Esophagus (tissue), 2 donors: ENCODE measurements at regions not wholly inside any gene's neighbourhood (a gene's known extent, or its start where the extent isn't known, plus 50 kb on each side); places are given as distances from the start of the nearest gene placed in this dataset.

ENCODE experiments used
- H3K27ac ChIP-seq, 2 donors: one replicate each; pipeline ENCODE4 v1.5.1; 2013; ENCODE audit warnings: low read depth in 2 of 2, mild to moderate bottlenecking in 2 of 2, inconsistent platforms in 1 of 2, low read length in 1 of 2, moderate library complexity in 1 of 2
- H3K27me3 ChIP-seq, 2 donors: one replicate each; pipeline ENCODE4 v1.6.1; 2013; ENCODE audit warnings: low read length in 2 of 2, control low read depth in 1 of 2, mild to moderate bottlenecking in 1 of 2; ENCODE audit not compliant: insufficient read depth in 2 of 2, control insufficient read depth in 1 of 2
- H3K36me3 ChIP-seq, 2 donors: one replicate each; pipeline ENCODE4 v1.6.1; 2013; ENCODE audit warnings: low read length in 1 of 2; ENCODE audit not compliant: control insufficient read depth in 2 of 2, insufficient read depth in 2 of 2
- H3K4me1 ChIP-seq, 2 donors: one replicate each; pipeline ENCODE4 v1.6.1; 2013; ENCODE audit warnings: low read length in 1 of 2; ENCODE audit not compliant: control insufficient read depth in 2 of 2, insufficient read depth in 2 of 2
- H3K4me3 ChIP-seq, 2 donors: one replicate each; pipeline ENCODE4 v1.5.1; 2013; ENCODE audit warnings: low read length in 2 of 2, mild to moderate bottlenecking in 2 of 2, low read depth in 1 of 2, moderate library complexity in 1 of 2
- H3K9me3 ChIP-seq, 2 donors: one replicate each; pipeline ENCODE4 v1.6.1; 2013; ENCODE audit warnings: mild to moderate bottlenecking in 2 of 2, low read depth in 1 of 2, low read length in 1 of 2, moderate library complexity in 1 of 2; ENCODE audit not compliant: control insufficient read depth in 2 of 2, insufficient read depth in 1 of 2
- WGBS, 2 donors: extraction: QIAGEN DNeasy Blood & Tissue Kit; methylation state at CpG; one replicate each; pipeline ENCODE4 v1.1.7; 2013; 5-methylcytosine and 5-hydroxymethylcytosine counted together
- donor health status: healthy with polysubstance abuse.
- donor health status: Bipolar disorder and iron deficiency.

- WGBS, 2 donors = 89 to 93% methylated on average over 17 of the region's 17 CpGs
- no peak overlapping the region for H3K4me3 ChIP-seq
- no peaks in the 10 kb centered on the region for H3K27me3 ChIP-seq
- no peaks in the 10 kb centered on the region for H3K4me1 ChIP-seq
- no peaks in the 10 kb centered on the region for H3K9me3 ChIP-seq
- no peaks in the 10 kb centered on the region for H3K36me3 ChIP-seq
- H3K27ac ChIP-seq = no peak overlapping the region
Measured at GRCh38 chr5:99817796-99818195, 717.4 kb upstream of the FAM174A start.

- Histone ChIP-seq H3K4me3 (no peak overlapping the region), H3K27ac (no peak overlapping the region), H3K9me3 (no peaks in the 10 kb centered on the region), H3K27me3 (no peaks in the 10 kb centered on the region), H3K4me1 (no peaks in the 10 kb centered on the region), H3K36me3 (no peaks in the 10 kb centered on the region)
- WGBS, 2 donors = 30 to 83% methylated on average over 3 of the region's 3 CpGs
Measured at GRCh38 chr5:99814321-99815063, 720.7 kb upstream of the FAM174A start.

GRCh38 chr5:99808657-99809230 is 726.4 kb upstream of the FAM174A start:
- Histone ChIP-seq H3K4me1 (no peaks in the 10 kb centered on the region), H3K9me3 (no peaks in the 10 kb centered on the region), H3K36me3 (no peaks in the 10 kb centered on the region), H3K4me3 (no peak overlapping the region), H3K27ac (no peak overlapping the region), H3K27me3 (no peaks in the 10 kb centered on the region)
- 54 to 60% methylated on average over 3 of the region's 3 CpGs for WGBS, 2 donors

- Histone ChIP-seq H3K27me3 (no peaks in the 10 kb centered on the region), H3K9me3 (no peaks in the 10 kb centered on the region), H3K4me3 (no peak overlapping the region), H3K36me3 (no peaks in the 10 kb centered on the region), H3K4me1 (no peaks in the 10 kb centered on the region), H3K27ac (no peak overlapping the region)
Measured at GRCh38 chr5:99807346-99807745, 727.8 kb upstream of the FAM174A start.

- no peaks in the 10 kb centered on the region for H3K36me3 ChIP-seq
- WGBS, 2 donors = 48 to 55% methylated on average over 2 of the region's 2 CpGs
- H3K4me3 ChIP-seq = no peak overlapping the region
- H3K4me1 ChIP-seq = no peaks in the 10 kb centered on the region
- H3K27me3 ChIP-seq = no peaks in the 10 kb centered on the region
- no peaks in the 10 kb centered on the region for H3K9me3 ChIP-seq
- H3K27ac ChIP-seq = no peak overlapping the region
Measured at GRCh38 chr5:99795031-99795430, 740.1 kb upstream of the FAM174A start.

GRCh38 chr5:99788482-99788881 is 746.7 kb upstream of the FAM174A start:
- peaks cover 0 to 3% of the 10 kb centered on the region in 2 donors for H3K9me3 ChIP-seq
- H3K27me3 ChIP-seq = no peaks in the 10 kb centered on the region
- no peaks in the 10 kb centered on the region for H3K36me3 ChIP-seq
- no peaks in the 10 kb centered on the region for H3K4me1 ChIP-seq
- 51 to 97% methylated on average over 2 of the region's 2 CpGs for WGBS, 2 donors
- H3K4me3 ChIP-seq = no peak overlapping the region
- H3K27ac ChIP-seq = no peak overlapping the region

DNA sequence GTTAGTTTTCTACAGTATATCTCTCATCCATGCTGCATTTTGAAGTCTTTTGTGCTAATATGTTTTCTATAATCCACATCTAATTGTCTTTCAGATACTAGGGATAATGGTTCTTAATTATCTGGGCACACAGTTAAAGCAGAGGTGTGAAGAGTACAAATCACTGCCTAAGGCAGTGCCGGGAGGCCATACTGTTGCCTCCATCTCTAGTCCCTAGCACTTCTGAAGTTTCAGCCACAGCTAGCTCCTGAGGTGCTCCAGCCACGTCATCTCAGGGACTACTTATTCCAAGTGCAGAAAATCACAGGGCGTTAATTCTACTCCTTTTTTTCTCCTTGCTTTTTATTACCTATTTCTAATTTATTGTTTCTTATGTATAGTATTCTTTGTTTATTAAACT is 760.0 kb upstream of the FAM174A start:
- H3K36me3 ChIP-seq = no peaks in the 10 kb centered on the region
- no peaks in the 10 kb centered on the region for H3K27me3 ChIP-seq
- H3K4me1 ChIP-seq = no peaks in the 10 kb centered on the region
- H3K9me3 ChIP-seq = no peaks in the 10 kb centered on the region
- no peak overlapping the region for H3K27ac ChIP-seq
- 66 to 67% methylated on average over 3 of the region's 3 CpGs for WGBS, 2 donors
- H3K4me3 ChIP-seq = no peak overlapping the region

DNA sequence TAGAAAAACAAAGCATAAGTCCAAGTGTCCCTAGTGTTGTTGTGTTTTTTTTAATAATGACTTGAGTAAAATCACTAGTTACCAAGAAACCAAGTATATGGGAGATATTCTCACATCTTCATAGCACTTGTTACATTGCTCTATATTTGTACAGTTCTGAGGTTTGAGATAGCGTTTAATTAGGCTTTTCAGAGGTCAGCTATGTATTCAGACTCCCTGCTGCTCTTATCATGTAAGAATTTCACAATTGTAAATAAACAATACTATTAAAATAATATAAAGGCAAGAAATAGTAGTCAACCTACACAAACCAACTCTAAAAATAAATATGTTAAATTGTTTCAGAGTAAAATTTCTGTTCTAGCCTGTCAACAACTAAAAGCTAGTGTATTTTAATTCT is 761.9 kb upstream of the FAM174A start:
- H3K9me3 ChIP-seq = no peaks in the 10 kb centered on the region
- H3K4me3 ChIP-seq = no peak overlapping the region
- no peak overlapping the region for H3K27ac ChIP-seq
- H3K27me3 ChIP-seq = no peaks in the 10 kb centered on the region
- 34 to 39% methylated on average over 1 of the region's 1 CpG for WGBS, 2 donors
- H3K4me1 ChIP-seq = no peaks in the 10 kb centered on the region
- no peaks in the 10 kb centered on the region for H3K36me3 ChIP-seq

- Histone ChIP-seq H3K4me3 (no peak overlapping the region), H3K27me3 (no peaks in the 10 kb centered on the region), H3K27ac (no peak overlapping the region), H3K36me3 (no peaks in the 10 kb centered on the region), H3K9me3 (no peaks in the 10 kb centered on the region), H3K4me1 (no peaks in the 10 kb centered on the region)
- WGBS, 2 donors = 81 to 90% methylated on average over 1 of the region's 1 CpG
Measured at GRCh38 chr5:99771296-99771695, 763.9 kb upstream of the FAM174A start.

- H3K4me1 ChIP-seq = no peaks in the 10 kb centered on the region
- no peaks in the 10 kb centered on the region for H3K36me3 ChIP-seq
- H3K9me3 ChIP-seq = peaks cover 5 to 6% of the 10 kb centered on the region in 2 donors
- H3K27ac ChIP-seq = no peak overlapping the region
- 69 to 74% methylated on average over 3 of the region's 3 CpGs for WGBS, 2 donors
- H3K4me3 ChIP-seq = no peak overlapping the region
- no peaks in the 10 kb centered on the region for H3K27me3 ChIP-seq
Measured at GRCh38 chr5:99765011-99765410, 770.2 kb upstream of the FAM174A start.
